NCI-H774 (cell line): ENCODE measurements at regions not wholly inside any gene's neighbourhood (a gene's known extent, or its start where the extent isn't known, plus 50 kb on each side); places are given as distances from the start of the nearest gene placed in this dataset.
A peak's percentile ranks its signal among the peaks of the same experiment; 100 is the strongest.
"Not testable (repeated sequence)": the region's sequence is repeated elsewhere in the genome, so short reads cannot be mapped to it uniquely, and the experiment has no call there.

Experiments used
- DNase-seq: peaks from one replicate; lab custom pipeline; 2025; lab: John Stamatoyannopoulos, UW

- DNase-seq: no peak
These were observed 299.6 kb upstream of the MBL2 start for GRCh38 chr10:53072144-53072543.

GRCh38 chr10:53071505-53072125 is 299.0 kb upstream of the MBL2 start:
- DNase-seq: no peak

- no peak for DNase-seq
These were observed 296.4 kb upstream of the MBL2 start for GRCh38 chr10:53069013-53069412.

- no peak for DNase-seq
These were observed 292.0 kb upstream of the MBL2 start for GRCh38 chr10:53064614-53065013.

- DNase-seq: no peak
These were observed 291.2 kb upstream of the MBL2 start for GRCh38 chr10:53063805-53064204.

GRCh38 chr10:53052521-53053164 is 280.1 kb upstream of the MBL2 start:
- no peak for DNase-seq

DNA sequence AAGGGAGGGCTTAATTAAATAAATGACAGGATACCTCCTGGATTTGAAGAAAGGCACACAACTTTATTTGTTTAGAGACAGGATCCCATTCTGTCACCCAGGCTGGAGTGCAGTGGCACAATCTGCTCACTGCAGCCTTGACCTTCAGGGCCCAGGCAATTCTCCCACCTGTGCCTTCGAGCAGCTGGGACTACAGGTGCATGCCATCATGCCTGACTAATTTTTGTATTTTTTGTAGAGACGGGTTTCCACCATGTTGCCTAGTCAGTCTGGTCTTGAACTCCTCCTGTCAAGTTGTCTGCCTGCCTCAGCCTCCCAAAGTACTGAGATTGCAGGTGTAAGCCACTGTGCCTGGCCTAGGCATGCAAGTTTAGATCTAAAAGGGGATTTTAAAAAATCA is 272.7 kb upstream of the MBL2 start:
- no peak for DNase-seq

- not testable (repeated sequence) for DNase-seq
These were observed 263.2 kb upstream of the MBL2 start for GRCh38 chr10:53035823-53036222.

- DNase-seq: no peak
These were observed 260.8 kb upstream of the MBL2 start for GRCh38 chr10:53033396-53033795.

- not testable (repeated sequence) for DNase-seq
These were observed 257.6 kb upstream of the MBL2 start for GRCh38 chr10:53029872-53030849.

DNA sequence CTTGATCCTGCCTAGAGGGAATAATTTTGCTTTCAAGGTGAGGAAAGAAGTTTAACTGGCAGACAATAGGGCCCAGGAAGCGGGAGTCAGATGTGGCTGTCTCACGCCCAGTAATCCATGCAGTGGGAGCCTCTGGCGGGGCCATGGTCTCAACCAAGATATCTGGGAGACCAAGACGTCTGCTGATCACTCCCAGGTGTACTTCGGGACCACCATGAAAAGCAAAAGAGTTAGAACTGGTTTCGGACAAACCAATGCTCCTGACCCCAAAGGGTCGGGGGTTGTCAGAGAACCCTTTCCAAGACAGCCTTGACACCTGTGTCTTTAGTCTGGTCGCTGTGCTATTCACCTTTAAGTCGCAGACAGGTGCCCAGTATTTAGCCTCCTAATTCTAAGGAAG is 256.9 kb upstream of the MBL2 start:
- no peak for DNase-seq

DNA sequence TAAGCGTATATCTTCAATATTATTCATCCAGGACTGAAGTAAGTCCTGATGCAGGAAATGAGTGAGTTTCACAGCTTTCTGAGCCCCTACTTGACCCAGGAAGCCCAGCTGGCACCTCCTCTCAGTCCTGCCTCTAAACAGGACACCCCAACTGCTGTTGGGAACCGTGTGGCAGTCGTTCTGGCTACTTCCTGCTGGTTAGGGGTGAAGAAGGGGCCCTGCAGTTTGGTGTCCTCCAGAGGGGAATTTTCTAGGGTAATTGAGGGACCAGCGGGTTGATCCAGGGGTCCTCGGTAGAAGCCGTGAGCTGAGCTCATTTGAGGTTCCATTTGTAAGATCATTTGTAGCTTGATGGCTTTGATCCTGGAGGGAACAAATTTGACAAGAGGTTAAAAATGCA is 253.2 kb upstream of the MBL2 start:
- DNase-seq: not testable (repeated sequence)

DNA sequence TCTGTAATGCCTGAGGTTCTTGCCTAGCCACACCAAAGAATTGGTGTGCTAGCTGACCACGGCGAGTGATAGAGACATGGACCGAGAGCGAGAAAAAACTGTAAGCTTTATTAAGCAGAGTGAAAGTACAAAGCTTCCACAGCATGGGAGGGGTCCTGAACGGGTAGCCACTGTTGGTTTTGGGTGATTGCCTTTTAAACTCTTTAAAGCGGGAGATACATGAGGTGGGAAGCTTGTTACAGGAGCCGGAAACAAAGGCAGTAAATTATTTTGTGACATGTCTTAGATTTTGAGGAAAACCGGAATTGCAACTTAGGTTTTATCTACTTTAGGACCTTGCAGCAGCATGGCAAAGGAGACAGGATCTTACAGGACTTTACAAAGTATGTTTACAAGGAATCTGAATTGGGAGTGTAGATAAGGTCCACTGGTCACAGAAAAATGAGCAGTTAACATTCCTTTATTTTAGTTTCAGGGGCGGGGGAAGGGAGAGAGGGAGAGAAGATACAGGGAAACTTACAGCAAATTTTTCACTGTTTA is 252.7 kb upstream of the MBL2 start:
- no peak for DNase-seq

DNA sequence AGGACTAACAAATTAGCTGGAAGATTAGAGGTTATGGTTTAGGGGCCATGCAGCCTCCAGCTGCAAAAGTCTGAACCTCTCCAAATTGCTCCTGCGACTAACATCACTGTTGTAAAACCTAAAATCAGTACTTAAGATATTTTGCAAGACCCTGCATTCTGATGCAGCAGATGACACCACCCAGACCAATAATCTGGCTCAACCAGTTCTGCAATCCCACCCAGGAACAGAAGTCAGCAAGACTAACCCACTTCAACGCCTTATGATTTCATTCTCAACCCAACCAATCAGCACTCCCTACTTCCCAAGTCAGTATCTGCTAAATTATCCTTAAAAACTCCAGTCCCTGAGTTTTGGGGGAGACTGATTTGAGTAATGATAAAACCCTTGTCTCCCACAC is 250.8 kb upstream of the MBL2 start:
- DNase-seq: no peak

- DNase-seq: no peak
These were observed 250.1 kb upstream of the MBL2 start for GRCh38 chr10:53022611-53023088.

- DNase-seq: no peak
These were observed 240.7 kb upstream of the MBL2 start for GRCh38 chr10:53013201-53013810.

DNA sequence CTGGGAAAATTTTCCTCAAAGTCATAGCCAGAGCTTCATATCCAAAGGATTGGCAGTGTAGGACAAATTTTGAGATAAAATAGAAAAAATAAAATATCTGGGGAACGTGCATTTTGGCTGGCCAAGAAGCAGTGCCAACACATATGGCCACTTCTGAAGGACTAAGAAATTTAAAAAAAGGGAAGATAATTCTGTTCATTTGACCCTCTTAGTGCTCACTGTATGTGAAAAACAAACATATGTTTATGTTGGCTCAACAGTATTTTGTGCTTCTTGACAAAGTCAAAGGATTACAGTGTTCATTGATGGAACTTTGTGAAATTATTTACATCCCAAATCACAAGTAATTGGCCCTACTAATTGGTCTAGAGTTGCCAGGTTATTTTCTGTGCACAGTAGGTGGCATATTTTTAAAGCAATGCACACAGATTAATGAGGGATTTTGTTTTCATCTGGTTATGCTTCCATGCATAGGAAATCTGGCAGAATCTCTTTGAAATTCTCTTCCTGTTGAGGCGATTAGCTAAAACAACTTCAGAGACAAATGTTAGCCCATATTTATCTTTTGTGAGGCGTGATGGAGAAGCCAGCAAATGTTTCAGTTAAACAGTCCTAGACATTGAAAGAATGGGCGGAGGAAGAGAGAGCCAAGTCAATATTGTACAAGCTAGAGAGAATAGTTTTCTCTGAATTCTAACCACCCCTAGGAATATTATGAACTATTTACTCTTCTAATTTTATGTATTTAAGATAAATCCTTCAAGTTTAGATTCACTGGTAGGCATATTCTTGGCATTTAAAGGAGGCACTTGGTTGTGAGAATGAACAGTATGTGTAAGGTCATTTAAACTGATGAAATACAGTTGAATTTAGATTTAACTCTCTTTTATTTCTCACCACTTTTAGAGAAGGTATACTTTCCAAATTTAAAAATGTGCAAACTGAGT is 237.7 kb upstream of the MBL2 start:
- peak; percentile 59 for DNase-seq

DNA sequence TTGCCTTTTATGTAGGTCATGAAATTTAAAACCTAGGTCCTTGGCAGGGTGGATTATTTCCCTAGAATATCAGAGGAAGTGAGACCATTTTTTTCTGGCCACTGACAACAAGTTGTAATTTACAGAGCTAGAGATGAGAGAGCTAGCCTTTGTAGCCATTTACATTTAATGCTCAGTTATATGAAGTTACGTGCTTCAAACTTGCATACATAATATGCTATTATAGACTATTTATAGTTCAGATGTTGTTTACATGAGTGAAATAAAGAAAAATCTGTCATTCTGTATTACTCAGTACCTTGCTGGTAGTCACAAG is 234.9 kb upstream of the MBL2 start:
- no peak for DNase-seq

- DNase-seq: no peak
These were observed 234.3 kb upstream of the MBL2 start for GRCh38 chr10:53006663-53007526.
